DMS53 treated with DMSO at 0.1 percent for 48 hours (cell line): ENCODE measurements at regions not wholly inside any gene's neighbourhood (a gene's known extent, or its start where the extent isn't known, plus 50 kb on each side); places are given as distances from the start of the nearest gene placed in this dataset.
"Not testable (repeated sequence)": the region's sequence is repeated elsewhere in the genome, so short reads cannot be mapped to it uniquely, and the experiment has no call there.

ENCODE experiments used
- DNase-seq: peaks from one replicate; lab custom pipeline; 2025; ENCODE audit not compliant: unreplicated experiment; lab: John Stamatoyannopoulos, UW

DNA sequence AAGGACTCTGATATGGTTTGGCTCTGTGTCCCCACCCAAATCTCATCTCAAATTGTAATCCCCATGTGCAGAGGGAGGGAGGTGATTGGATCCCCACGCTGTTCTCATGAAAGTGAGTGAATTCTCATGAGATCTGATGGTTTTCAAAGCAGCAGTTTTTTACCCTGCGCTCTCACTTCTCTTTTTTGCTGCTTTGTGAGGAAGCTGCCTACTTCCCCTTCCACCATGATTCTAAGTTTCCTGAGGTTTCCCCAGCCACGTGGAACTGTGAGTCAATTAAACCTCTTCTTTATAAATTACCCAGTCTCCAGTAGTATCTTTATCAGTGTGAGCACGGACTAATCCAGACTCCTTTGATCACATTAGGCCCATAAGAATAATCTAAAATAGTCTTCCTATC is 719.7 kb upstream of the CDH8 start:
- no peak for DNase-seq

DNA sequence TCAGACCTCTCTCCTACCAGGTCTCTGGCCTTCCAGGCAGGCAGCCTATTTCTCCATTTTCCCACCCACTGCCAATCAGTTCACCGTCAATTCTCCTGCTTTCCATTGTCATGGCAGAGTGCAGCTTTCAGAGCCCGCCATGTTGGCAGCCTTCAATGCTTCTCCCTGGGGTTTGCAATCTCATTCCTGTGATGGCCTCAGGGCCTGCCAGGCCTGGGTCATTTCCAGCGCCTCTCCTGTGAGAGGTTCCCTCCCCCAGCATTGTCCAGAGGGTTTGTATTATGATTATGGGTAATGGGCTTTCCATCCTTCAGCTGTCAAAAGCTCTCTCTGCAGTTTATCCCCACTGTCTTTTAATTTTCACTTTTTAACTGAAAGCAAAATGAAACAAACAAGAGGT is 716.6 kb upstream of the CDH8 start:
- DNase-seq: no peak

DNA sequence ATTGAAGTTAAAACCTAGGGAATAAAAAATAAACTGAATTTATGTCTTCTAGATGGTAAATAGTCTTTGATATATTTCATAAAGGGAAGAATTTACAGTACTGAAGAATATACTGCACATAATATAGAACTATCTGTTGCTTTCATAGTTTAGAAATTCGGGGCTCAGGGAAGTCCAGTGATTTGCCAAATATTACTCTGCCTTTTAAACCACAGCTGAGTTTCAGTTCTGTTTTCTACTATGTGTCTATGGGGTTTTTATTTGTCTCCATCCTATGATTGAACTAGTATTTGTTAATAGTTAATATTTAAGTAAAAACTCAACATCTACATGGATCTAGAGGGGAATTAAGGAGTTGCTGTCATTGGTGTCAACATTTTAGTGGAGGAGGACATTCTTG is 715.0 kb upstream of the CDH8 start:
- DNase-seq: no peak

DNA sequence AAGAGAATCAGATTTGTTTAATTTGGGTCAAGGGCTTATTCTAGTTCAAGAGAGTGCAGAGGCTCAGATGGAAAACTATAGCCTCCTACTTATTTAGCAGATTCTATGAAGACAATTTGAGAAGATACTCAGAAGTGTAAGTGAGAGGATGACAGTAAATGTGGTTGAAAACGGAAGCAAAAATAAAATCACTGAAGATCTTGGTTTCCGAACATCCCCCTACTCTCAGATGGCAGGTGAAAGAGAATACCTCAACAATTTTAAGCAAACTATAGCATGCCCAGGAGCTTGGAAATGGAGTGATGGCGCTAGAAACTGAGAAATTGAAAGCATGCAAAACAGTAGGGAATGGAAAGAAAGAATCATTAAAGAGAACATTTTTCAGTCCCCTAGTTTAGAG is 705.5 kb upstream of the CDH8 start:
- DNase-seq: no peak

DNA sequence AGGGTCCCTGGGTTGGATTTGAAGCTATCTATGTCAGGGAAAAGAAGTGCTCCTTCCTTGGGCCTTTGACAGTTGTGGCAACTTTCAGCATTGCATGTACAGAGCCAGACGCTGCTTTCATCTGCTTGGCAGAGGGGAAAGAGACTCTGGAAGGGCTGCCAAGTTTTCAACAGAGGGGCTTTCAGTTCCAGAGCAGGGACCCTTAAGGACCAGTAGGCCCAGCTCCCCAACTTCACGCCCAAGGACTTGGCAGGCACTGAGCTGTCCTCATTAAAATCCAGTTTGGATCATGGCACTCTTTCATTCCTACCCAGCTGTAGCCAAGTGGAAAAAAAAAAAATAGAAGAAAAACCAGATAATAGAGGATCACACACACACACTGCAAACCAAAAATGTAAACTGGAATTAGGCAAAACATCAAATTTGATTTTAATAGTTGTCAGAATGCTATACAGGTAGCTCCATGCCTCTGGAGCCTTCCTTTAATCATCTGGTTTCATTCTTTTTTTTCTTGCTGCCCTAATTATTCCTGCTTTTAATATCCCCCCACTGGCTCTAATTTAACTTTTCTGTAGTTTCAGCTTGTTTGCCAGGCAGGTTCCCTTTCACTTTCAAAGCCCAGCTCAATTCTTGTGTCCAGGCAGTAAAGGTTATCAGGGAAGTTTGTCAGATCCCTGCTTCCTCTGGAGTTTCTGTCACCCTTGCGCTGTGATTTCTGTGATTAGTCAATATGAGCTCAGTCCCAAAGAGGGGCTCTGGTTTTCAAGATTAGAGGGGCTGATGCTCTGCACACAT is 702.6 kb upstream of the CDH8 start:
- DNase-seq: no peak

DNA sequence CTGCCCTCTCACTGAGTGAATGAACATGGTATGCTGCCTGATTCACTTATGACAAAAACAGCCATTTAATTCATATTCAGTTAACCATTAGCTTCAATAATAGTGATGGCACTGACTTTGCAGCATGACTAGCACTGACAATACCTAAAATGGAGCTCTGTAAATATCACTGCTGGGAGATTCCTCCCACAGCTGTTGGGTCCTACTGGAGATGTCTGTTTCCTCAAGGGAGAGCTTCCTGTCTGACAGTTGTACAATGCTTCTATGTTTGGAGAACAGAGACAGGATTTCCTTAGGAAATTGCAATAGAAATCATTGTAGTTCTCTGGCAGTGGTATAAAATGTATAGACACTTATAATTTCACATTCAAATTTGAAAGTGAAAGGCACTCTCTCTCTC is 695.9 kb upstream of the CDH8 start:
- DNase-seq: no peak

DNA sequence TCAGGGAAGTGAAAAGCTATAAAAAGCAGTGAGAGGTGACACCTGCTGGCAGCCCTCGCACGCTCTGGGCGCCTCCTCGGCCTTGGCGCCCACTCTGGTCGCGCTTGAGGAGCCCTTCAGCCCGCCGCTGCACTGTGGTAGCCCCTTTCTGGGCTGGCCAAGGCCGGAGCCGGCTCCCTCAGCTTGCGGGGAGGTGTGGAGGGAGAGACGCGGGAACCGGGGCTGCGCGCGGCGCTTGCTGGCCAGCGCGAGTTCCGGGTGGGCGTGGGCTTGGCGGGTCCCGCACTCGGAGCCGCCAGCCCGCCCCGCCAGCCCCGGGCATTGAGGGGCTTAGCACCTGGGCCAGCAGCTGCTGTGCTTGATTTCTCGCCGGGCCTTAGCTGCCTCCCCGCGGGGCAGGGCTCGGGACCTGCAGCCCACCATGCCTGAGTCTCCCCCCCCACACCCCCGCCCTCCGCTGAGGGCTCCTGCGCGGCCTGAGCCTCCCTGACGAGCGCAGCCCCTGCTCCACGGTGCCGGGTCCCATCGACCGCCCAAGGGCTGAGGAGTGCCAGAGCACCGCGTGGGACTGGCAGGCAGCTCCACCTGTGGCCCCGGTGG is 688.5 kb upstream of the CDH8 start:
- DNase-seq: not testable (repeated sequence)

DNA sequence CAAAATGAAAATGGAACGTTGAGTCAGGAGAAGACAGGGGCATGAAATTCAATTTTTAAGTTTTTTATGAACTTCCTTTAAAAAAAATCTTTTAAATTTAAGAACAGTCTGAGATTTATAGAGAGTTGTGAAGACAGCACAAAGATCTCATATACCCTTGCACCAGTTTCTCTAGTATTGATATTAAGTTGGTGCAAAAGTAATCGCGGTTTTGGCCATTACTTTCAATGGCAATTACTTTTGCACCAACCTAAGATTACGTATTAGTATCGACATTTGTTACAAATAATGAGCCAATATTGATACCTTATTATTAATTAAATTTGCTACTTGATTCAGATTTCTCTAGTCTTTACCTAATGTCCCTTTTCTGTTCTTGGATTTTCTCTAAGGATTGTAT is 684.4 kb upstream of the CDH8 start:
- no peak for DNase-seq

DNA sequence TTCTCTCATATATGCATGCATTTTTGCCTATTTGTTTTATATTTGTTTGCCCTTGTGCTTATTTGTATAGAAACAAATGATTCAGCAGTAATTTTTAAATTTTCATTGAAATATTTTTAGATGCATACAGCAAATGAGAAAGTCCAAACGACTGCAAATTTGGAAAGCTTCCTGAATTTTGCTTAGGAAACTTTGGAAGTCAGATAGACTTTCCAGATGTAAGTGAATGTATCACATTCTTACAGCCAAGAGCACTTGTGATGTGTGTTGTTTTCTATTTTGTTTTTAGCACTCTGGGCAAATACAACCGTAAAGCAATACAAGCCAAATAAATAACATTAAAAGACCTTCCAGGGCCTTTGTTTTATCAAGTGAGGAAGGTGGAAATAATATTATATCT is 680.8 kb upstream of the CDH8 start:
- no peak for DNase-seq

DNA sequence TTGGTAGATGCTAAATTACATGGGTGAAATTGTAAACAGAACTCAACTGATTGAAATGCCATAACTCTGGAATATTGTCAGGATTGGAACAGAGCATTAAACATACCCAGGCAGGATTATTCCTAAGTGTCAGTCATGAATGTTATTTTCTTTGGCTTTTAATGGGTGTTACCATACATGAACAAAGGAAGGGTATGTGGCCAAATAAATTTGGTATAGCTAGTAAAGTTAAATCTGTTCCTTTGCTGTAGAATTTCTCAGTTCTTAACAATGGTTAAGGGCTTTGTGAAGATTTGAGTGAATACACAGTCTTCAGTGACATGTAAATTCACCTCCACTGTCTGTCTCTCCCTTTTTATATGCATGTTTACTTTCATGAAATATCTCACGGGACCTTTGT is 679.5 kb upstream of the CDH8 start:
- no peak for DNase-seq

DNA sequence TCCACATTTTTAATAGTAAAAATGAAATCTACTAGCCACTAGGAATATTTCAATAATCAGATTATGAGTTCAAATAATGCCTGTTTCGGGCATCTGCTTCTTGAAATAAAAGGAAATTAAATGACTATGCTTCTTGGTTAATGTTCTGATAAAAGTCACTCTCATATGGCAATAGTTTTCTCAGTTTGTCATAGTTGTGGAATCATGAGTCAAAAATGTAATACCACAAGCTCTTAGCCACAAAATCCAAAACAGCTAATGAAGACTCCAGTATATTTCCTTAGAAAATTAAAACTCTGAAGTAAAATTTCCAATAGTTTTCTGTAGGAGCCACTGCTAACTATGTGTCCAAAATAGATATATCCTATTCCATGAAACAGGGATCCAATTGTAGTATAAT is 676.3 kb upstream of the CDH8 start:
- DNase-seq: no peak

DNA sequence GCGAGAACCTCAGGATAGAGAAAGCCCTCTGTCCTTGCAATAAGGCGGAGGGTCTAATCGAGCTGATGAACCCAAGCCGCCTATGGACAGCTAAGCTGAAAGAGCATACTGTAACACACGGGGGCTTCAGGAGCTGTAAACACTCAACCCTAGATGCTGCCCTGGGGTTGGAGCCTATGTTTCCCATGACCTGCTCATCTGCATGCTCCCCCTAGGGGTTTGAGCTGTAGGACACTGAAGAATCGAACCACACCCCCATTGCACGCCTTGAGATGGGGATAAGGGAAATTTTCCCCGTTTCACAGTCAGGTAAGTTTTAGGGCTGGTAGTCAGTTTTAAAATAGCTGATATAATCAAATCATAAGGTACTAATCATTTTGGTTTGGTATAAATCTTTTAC is 675.6 kb upstream of the CDH8 start:
- no peak for DNase-seq

DNA sequence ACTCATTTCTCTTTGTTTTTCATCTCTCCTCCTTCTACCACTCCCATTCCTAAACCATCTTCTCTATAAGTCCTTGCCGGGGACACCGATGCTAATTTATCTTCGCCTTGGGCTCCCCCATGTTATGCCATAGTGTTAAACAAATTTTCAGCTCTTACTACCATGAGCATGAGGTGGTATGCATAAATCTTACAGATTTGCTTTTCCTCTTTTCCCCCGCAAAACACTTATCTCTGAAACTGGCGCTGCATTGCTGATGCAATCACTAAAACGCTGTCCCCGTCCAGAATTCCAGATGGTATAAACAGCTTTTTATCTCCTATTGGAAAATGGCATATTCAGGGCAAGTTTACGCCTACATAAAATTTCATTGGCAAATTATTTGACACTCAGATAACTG is 673.6 kb upstream of the CDH8 start:
- no peak for DNase-seq

DNA sequence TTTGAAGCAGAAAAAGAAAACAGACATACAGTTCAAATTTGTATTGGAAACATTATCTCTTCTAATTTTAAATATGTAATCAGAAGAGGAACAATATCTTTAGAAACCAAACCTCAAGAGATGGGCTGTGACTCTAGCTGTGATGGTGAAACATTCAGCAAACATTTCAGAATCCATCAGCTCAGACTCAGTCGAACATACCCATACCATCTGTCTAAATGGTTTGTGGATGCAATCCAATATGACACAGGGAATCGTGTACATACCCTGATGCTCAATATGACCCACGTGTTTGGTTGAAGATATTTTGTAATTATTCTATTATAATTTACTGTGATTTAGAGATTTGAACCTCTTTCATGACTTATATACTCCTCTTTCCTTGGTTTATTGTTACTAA is 665.2 kb upstream of the CDH8 start:
- DNase-seq: no peak

DNA sequence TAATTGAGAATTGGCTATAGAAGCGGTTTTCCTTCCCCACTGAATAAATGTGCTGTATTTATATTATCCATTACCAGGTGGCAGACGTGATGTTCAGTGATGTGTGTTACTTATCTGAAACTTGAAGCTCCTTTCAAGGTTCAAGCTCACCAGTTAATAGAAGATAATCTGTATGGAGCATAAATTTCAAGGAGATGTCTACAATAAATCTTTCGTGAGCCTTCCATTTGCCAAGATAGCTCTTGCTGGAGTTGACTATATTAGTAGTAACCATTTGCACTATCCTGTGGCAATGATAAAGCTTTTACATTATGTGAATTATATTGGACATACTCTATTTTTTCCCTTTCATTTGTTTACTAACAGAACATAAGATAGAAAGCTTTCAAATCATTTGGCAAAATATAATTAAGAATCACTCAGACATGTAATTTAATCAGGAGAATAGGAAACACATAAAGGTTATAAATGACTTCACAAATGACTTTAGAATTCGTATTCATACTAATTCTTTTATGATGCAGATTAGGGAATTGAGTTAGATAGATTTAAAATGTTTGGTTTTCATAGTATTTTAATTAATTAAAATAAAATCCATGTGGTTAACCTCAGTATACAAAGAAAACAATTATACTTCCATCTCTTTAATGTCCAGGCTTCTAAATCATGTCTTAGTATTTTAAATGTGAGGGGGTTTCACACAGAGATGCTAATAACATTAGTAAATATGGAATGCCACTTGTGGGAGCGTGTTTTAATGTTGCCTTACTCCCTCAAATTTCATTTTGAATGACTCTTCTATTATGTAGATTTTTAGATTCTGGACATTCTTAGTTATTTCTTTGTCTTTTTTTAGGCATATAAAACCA is 664.4 kb upstream of the CDH8 start:
- no peak for DNase-seq

DNA sequence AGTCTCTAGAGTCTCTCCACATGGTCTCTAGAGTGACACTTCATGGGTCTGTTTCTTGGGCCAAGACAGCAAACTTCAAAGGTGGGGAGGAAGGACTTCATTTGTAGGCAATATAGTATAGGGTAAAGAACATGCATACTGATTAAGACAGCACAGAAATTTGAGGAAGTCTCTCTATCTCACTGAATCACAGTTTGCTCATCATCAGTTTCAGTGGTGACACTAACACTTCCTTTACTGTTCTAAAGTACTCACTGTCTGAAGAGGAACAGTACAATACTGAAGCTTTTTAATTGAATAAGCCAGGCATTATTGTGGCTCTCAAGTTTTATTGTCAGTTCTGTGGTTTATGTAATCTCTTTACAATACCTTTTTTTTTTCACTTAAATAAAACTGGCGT is 656.4 kb upstream of the CDH8 start:
- DNase-seq: no peak

DNA sequence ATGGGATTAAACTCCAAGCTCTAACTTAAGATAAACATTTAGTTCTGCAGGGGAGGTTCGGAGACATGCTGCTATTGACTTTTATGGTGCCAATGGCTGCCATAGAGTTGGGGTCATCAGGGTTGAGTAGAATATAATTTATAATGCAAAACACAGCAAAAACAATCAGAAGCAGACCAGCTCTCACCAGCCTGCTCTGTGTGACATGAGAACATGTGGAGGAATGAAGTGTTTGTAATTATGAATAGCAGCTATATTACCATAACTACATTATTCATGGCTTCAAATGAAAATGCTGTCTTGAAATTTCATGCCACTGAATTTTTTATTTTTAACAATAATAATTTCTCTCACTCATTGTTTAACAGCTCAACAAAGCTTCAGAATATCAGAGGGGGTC is 645.6 kb upstream of the CDH8 start:
- DNase-seq: no peak

DNA sequence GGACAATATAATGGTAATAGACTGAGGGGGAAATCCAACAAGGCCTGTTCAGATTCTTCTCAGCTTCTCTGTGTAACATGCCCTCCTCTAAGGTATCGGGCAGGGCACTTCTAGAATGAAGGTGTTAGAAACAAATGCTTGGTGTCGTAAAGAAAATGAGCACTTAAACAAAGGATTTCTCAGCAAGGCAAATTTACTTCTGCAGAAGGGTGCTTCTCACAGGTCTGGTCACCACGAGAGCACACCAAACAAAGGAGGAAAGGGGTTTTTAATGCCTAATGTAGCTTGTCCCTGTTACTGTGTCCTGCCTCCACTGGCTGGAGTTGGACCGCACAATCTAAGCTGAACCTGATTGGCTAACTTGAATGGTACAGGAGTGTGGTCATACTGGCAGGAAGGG is 642.6 kb upstream of the CDH8 start:
- no peak for DNase-seq

DNA sequence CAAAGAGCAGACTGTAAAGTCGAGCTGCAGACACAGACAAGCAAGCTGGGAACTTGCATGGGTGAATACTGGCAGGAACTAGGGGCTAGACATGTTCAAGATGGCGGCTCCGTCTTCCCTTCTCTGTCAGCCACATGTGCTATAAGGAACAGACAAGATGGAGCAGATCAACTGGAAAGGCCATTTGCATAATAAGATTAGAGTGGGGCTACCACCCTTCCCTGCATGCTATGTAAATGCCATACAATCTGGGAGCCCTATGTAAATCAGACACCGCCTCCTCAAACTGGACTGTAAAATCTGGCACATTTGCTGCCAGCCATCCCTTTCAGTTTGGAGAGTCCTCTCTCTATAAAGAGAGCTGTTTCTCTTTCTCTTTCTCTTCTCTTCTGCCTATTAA is 640.1 kb upstream of the CDH8 start:
- DNase-seq: no peak

DNA sequence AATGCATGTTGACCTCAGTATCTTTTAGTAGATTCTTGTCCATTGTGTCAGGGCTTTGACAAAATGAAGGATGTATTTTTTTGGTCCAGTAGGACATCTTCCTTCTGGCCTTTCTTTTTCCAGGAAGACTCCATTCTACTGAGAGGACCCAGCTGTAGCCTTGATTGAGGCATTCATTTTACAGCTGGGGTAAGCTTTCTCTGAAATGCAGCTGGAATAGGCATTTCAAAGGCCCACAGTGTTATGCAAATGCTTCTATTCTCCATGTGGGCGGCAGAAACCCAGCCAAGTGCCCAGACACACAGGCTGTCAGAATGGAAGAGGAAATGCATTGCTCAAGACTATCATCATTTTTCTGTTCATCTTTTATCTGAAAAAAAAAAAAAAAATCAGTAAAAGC is 629.0 kb upstream of the CDH8 start:
- DNase-seq: no peak

DNA sequence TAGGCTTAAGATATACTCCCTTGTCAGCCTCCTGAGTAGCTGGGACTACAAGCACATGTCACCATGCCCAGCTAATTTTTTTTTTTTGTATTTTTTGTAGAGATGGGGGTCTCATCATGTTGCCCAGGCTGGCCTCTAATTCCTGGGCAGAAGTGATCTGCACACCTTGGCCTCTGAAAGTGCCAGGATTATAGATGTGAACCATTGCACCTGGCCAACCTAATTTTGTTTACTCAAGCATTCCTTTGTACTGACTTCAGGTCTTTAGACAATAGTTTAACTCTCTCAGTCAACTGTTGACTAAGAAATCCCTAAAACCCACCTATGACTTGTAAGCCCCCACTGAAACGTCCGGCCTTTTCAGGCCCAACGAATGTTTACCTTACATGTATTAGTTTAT is 628.3 kb upstream of the CDH8 start:
- DNase-seq: no peak

DNA sequence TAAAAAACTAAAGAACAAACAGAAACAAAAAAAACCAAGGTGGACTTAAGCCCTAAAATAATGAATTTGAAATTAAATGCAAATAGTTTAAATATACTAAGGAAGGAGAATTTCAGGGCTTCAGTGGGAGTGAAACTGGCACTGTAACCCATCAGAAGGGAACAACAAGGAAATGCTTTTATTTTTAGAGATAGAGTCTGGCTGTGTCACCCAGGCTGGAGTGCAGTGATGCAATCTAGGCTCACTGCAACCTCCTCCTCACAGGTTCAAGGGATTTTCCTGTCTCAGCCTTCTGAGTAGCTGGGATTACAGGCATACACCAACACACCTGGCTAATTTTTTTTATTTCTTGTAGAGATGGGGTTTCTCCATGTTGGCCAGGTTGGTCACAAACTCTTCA is 625.2 kb upstream of the CDH8 start:
- no peak for DNase-seq
